HepG2 (cell line): ENCODE measurements at regions not wholly inside any gene's neighbourhood (a gene's known extent, or its start where the extent isn't known, plus 50 kb on each side); places are given as distances from the start of the nearest gene placed in this dataset.

Experiments used
- ATAC-seq: fragments of 200-7000 bp; cut with Tn5 transposase; 3 replicates; pipeline ENCODE4 v1.9.1; 2020; ENCODE audit warnings: mild to moderate bottlenecking, moderate library complexity
- BruUV-seq: library from RNA; stranded (reverse); fragments of 400-500 nt; replicated peaks from 2 replicates; lab custom pipeline; 2021; lab: Mats Ljungman, UMichigan
- CTCF ChIA-PET: fragments of 300-600 bp; formaldehyde crosslinking; extraction: SDS; loops from one replicate; lab custom pipeline; 2021; ENCODE audit warnings: low total read pairs, inconsistent platforms, low intra/inter-chr PET ratio; lab: Yijun Ruan, JAX
- POLR2A ChIA-PET: fragments of 350-600 bp; sonication (Branson Sonifier 250); formaldehyde crosslinking; loops from one replicate; lab custom pipeline; 2020; ENCODE audit warnings: antibody characterized with exemption, inconsistent platforms; lab: Yijun Ruan, JAX
- DNase-seq: peaks from one replicate; pipeline ENCODE4 v3.0.0-alpha.2; 2015; ENCODE audit warnings: low spot score
- FAIRE-seq: peaks from 3 replicates; lab custom pipeline; 2011; peaks lifted over from hg19 to GRCh38; lab: Jason Lieb, UNC
- H2AFZ ChIP-seq: one replicate; pipeline ENCODE4 v1.6.1; 2011; ENCODE audit warnings: low read length, inconsistent platforms
- H3K27ac ChIP-seq: fragments of 300-600 bp; 3 replicates; pipeline ENCODE4 v1.8.0; 2011; ENCODE audit warnings: mixed run types, mild to moderate bottlenecking, mixed read lengths, low read length, inconsistent platforms; ENCODE audit not compliant: insufficient read depth; ENCODE audit errors: extremely low read length
- H3K27me3 ChIP-seq, 2 experiments: fragments of 200-600 bp in 1 of 2; 2 replicates in 1 of 2; 3 replicates in 1 of 2; pipeline versions ENCODE4 v1.6.0 to v1.8.0; 2011; ENCODE audit warnings: low read length in 2 of 2, mild to moderate bottlenecking in 2 of 2, moderate library complexity in 2 of 2, inconsistent platforms in 1 of 2; ENCODE audit not compliant: insufficient read depth in 2 of 2, control insufficient read depth in 1 of 2
- H3K36me3 ChIP-seq, 2 experiments: fragments of 200-600 bp in 1 of 2; replicated peaks in 1 of 2; 2 replicates in 1 of 2; 3 replicates in 1 of 2; pipeline versions ENCODE4 v1.5.1 to v1.8.0; 2011; ENCODE audit warnings: low read length in 2 of 2, inconsistent platforms in 1 of 2; ENCODE audit not compliant: insufficient read depth in 2 of 2, control insufficient read depth in 1 of 2
- H3K4me1 ChIP-seq: 2 replicates; pipeline ENCODE4 v1.5.1; 2012; ENCODE audit warnings: low read length, inconsistent platforms; ENCODE audit not compliant: insufficient read depth
- H3K4me2 ChIP-seq: 2 replicates; pipeline ENCODE4 v1.6.0; 2011; ENCODE audit warnings: low read depth, low read length, inconsistent platforms
- H3K4me3 ChIP-seq, 3 experiments: fragments of 200-600 bp in 1 of 3; sonication (generic), shearing (Covaris generic) in 1 of 3; replicated peaks in 1 of 3; 2 replicates each; pipeline ENCODE4 v1.5.1; 2011 to 2016; ENCODE audit warnings: low read length in 3 of 3, inconsistent platforms in 2 of 3, low read depth in 2 of 3, mild to moderate bottlenecking in 2 of 3, control low read depth in 1 of 3, mixed read lengths in 1 of 3; ENCODE audit not compliant: insufficient read depth in 1 of 3
- H3K79me2 ChIP-seq: one replicate; pipeline ENCODE4 v1.6.1; 2011; ENCODE audit warnings: low read length, inconsistent platforms; ENCODE audit not compliant: insufficient read depth
- H3K9ac ChIP-seq: 2 replicates; pipeline ENCODE4 v1.6.0; 2011; ENCODE audit warnings: mild to moderate bottlenecking, low read depth, low read length, inconsistent platforms; ENCODE audit not compliant: insufficient read depth
- H3K9me3 ChIP-seq: 2 replicates; pipeline ENCODE4 v1.5.1; 2012; ENCODE audit warnings: mild to moderate bottlenecking, low read length
- H4K20me1 ChIP-seq: 2 replicates; pipeline ENCODE4 v1.6.0; 2011; ENCODE audit warnings: inconsistent platforms, mild to moderate bottlenecking, low read length, moderate library complexity; ENCODE audit not compliant: insufficient read depth
- DBP ChIP-seq: sonication (generic); formaldehyde crosslinking; IDR thresholded peaks from 2 replicates; pipeline ENCODE4 v1.4.0; 2020; ENCODE audit warnings: missing genetic modification reagents; ENCODE audit errors: not compliant biosample characterization
- KDM5B ChIP-seq: sonication (generic); formaldehyde crosslinking; IDR thresholded peaks from 2 replicates; pipeline ENCODE4 v1.4.0; 2020; ENCODE audit warnings: missing genetic modification reagents, mild to moderate bottlenecking, borderline replicate concordance
- MTF1 ChIP-seq: sonication (generic); formaldehyde crosslinking; IDR thresholded peaks from 2 replicates; pipeline ENCODE4 v1.5.0; 2020; ENCODE audit warnings: missing genetic modification reagents
- PHF8 ChIP-seq: sonication (generic); formaldehyde crosslinking; IDR thresholded peaks from 2 replicates; pipeline ENCODE4 v1.5.0; 2020; ENCODE audit warnings: missing genetic modification reagents
- ZBTB40 ChIP-seq, 2 experiments: fragments of 450-650 bp in 1 of 2; sonication (generic) in 1 of 2; formaldehyde crosslinking in 1 of 2; IDR thresholded peaks; 2 replicates each; pipeline versions ENCODE4 v1.6.1 to v1.8.0; 2016 to 2022; ENCODE audit warnings: antibody characterized with exemption in 1 of 2, mild to moderate bottlenecking in 1 of 2, missing genetic modification reagents in 1 of 2
- ZNF430 ChIP-seq: sonication (generic); formaldehyde crosslinking; IDR thresholded peaks from 2 replicates; pipeline ENCODE4 v1.9.0; 2021; ENCODE audit warnings: mild to moderate bottlenecking, missing genetic modification reagents
- ZNF7 ChIP-seq: IDR thresholded peaks from 2 replicates; pipeline ENCODE4 v1.6.1; 2016; ENCODE audit warnings: missing biosample characterization, missing genetic modification reagents
- WGBS: methylation state at CpG from one replicate; pipeline ENCODE4 v1.1.6; 2017; ENCODE audit warnings: low lambda C conversion rate; 5-methylcytosine and 5-hydroxymethylcytosine counted together
- in situ Hi-C: cut with HindIII; loops from 2 replicates; pipeline ENCODE4 v1.10.0; 2017; ENCODE audit warnings: low pct_unique_long_range_greater_than_20kb; ENCODE audit not compliant: extremely low pct_ligation_motif_present
- intact Hi-C: fragments of 100-400 bp; cut with micrococcal nuclease; formaldehyde crosslinking; loops from one replicate; pipeline ENCODE4 v1.10.0; 2022; ENCODE audit not compliant: unreplicated experiment
- TF ChIP-seq, protein P1 (sequence below): IDR thresholded peaks from 2 replicates; pipeline ENCODE4 v1.6.1; 2016
- TF ChIP-seq, protein P2 (sequence below): sonication (generic); formaldehyde crosslinking; conservative IDR thresholded peaks from 2 replicates; pipeline ENCODE4 v1.8.1; 2023; ENCODE audit warnings: missing genetic modification reagents
- TF ChIP-seq, protein P3 (sequence below): sonication (generic); formaldehyde crosslinking; IDR thresholded peaks from 2 replicates; pipeline ENCODE4 v1.4.0; 2020; ENCODE audit warnings: missing genetic modification reagents

DNA sequence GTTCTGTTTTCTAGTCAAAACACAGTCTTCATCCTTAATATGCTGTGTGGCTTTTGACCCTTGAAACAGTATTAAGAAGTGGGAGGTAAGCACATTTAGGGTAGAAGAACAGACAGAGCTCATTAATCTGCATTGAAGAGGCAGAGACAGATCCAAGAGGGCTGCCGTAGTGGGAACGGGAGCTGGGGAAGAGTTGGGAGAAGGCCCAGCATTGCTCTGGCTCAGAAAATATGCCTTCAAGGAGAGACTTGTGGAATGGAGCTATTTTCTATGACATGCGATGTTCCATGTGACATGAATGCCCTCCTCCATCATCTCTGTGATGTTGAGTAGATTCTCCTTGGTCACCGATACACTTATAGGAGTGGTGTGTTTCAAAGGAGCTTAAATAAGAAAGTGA, 273.3 kb upstream of the BOD1L1 start:
- Histone ChIP-seq H3K4me3 (no peak overlapping the region), H3K9ac (no peak overlapping the region), H4K20me1 (no peaks in the 10 kb centered on the region), H3K79me2 (no peaks in the 10 kb centered on the region), H3K9me3 (peaks cover 19% of the 10 kb centered on the region; the same call in 1 of the 2 replicates), H2AFZ (no peak overlapping the region), H3K36me3 (no peaks in the 10 kb centered on the region), H3K27me3 (no peaks in the 10 kb centered on the region), H3K4me1 (no peaks in the 10 kb centered on the region), H3K27ac (no peak overlapping the region), H3K4me2 (no peak overlapping the region)
- intact Hi-C loops, result no loop called here
- FAIRE-seq, result no peak
- no TSS peak for BruUV-seq
- 49% methylated on average over 4 of the region's 4 CpGs for WGBS
- ATAC-seq, result no peak
- ChIA-PET POLR2A (no interaction called here), CTCF (no interaction called here)
- no peak for DNase-seq
- in situ Hi-C loops, result no loop called here
- no peak for TF ChIP-seq MTF1
- TF ChIP-seq, protein P1, sequence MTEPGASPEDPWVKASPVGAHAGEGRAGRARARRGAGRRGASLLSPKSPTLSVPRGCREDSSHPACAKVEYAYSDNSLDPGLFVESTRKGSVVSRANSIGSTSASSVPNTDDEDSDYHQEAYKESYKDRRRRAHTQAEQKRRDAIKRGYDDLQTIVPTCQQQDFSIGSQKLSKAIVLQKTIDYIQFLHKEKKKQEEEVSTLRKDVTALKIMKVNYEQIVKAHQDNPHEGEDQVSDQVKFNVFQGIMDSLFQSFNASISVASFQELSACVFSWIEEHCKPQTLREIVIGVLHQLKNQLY (CRISPR knock-in tag), result no peak
- no peak for TF ChIP-seq ZNF7 (CRISPR knock-in tag)
- TF ChIP-seq, protein P2, sequence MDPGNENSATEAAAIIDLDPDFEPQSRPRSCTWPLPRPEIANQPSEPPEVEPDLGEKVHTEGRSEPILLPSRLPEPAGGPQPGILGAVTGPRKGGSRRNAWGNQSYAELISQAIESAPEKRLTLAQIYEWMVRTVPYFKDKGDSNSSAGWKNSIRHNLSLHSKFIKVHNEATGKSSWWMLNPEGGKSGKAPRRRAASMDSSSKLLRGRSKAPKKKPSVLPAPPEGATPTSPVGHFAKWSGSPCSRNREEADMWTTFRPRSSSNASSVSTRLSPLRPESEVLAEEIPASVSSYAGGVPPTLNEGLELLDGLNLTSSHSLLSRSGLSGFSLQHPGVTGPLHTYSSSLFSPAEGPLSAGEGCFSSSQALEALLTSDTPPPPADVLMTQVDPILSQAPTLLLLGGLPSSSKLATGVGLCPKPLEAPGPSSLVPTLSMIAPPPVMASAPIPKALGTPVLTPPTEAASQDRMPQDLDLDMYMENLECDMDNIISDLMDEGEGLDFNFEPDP, result no peak
- TF ChIP-seq KDM5B (CRISPR knock-in tag), result no peak
- no peak for TF ChIP-seq DBP
- TF ChIP-seq PHF8 (CRISPR knock-in tag), result no peak
- TF ChIP-seq, protein P3, sequence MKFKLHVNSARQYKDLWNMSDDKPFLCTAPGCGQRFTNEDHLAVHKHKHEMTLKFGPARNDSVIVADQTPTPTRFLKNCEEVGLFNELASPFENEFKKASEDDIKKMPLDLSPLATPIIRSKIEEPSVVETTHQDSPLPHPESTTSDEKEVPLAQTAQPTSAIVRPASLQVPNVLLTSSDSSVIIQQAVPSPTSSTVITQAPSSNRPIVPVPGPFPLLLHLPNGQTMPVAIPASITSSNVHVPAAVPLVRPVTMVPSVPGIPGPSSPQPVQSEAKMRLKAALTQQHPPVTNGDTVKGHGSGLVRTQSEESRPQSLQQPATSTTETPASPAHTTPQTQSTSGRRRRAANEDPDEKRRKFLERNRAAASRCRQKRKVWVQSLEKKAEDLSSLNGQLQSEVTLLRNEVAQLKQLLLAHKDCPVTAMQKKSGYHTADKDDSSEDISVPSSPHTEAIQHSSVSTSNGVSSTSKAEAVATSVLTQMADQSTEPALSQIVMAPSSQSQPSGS, result no peak
- no peak for TF ChIP-seq ZBTB40 (IDR thresholded peaks at IDR 0.05)
- TF ChIP-seq ZBTB40 (CRISPR knock-in tag; IDR thresholded peaks at IDR 0.05), result no peak
- no peak for TF ChIP-seq ZNF430 (CRISPR knock-in tag)
